Activated naive CD8-positive, alpha-beta T cell treated with anti-CD3 and anti-CD28 coated beads for 36 hours (primary cell): ENCODE measurements at regions not wholly inside any gene's neighbourhood (a gene's known extent, or its start where the extent isn't known, plus 50 kb on each side); places are given as distances from the start of the nearest gene placed in this dataset.

Experiments used
- DNase-seq: peaks from one replicate; pipeline ENCODE4 v3.0.0; 2021
- H3K27ac Mint-ChIP-seq: one replicate; pipeline ENCODE4 v1.8.0; 2022; ENCODE audit warnings: mild to moderate bottlenecking, moderate library complexity, mixed read lengths
- H3K27me3 Mint-ChIP-seq: one replicate; pipeline ENCODE4 v1.8.0; 2022; ENCODE audit warnings: mild to moderate bottlenecking, mixed read lengths
- H3K36me3 Mint-ChIP-seq: one replicate; pipeline ENCODE4 v1.8.0; 2021; ENCODE audit warnings: mild to moderate bottlenecking, mixed read lengths
- H3K4me1 Mint-ChIP-seq: one replicate; pipeline ENCODE4 v1.8.0; 2021; ENCODE audit warnings: mixed read lengths
- H3K4me3 Mint-ChIP-seq: one replicate; pipeline ENCODE4 v1.8.0; 2022; ENCODE audit warnings: mild to moderate bottlenecking, moderate library complexity, mixed read lengths
- H3K9me3 Mint-ChIP-seq: one replicate; pipeline ENCODE4 v1.8.0; 2022; ENCODE audit warnings: mixed read lengths

DNA sequence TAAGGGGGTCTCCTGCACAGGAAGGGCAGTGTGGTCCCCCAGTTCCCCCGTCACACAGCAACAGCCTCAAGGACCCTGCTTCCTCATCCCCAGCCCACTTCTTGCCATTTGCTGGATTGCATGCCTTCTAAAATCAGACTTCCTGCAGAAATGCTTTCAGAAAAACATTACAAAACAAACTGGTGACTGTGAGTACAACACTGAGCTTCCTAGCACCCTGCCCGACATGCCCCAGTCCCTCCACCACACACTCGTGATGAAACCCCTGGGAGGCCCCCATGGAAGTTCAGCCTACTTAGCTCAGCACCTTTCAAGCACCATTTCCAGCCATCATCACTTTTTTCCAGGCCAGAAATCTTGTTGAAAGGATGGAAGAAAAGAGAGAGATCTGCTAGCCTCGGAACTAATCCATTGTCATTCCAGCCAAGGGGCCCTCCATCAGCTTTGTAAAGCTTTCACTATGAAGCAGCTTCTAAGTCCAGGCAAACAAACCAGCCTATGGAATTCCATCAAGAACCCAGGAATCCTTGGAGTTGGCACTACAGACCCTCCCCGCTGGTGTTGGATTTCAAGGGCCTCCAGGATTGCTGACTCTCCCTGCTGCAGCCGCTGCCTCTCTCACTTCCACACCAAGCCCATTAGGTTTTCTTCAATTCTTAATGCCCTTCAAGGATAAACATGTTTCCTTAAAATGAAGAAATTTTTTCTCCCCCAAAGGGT lies 114.6 kb downstream of the C5orf15 start:
- peaks cover 4% of the 10 kb centered on the region for H3K36me3 Mint-ChIP-seq
- H3K4me1 Mint-ChIP-seq = peaks cover 5% of the 10 kb centered on the region
- H3K27ac Mint-ChIP-seq = no peak overlapping the region
- DNase-seq = no peak
- no peak overlapping the region for H3K4me3 Mint-ChIP-seq
- H3K27me3 Mint-ChIP-seq = peaks cover 3% of the 10 kb centered on the region
- H3K9me3 Mint-ChIP-seq = peaks cover 2% of the 10 kb centered on the region

DNA sequence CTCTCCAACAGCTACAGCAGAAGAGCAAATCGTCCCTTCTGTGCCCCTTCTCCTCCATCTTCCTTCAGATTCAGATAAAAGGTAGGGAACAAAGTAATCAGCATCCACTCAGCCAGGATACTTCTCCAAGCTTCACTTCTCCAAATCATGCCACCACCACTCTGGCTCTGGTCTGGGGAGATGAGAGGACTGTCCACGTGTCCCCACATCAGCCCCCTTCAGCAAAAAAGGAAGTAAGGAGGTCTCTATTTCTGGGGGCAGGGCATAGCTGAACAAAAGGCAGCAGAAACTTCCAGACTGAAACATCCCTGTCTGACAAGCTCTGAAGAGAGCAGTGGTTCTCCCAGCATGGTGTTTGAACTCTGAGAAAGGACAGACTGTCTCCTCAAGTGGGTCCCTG lies 116.9 kb downstream of the C5orf15 start:
- Mint-ChIP-seq H3K27ac (no peak overlapping the region), H3K4me1 (peaks cover 12% of the 10 kb centered on the region), H3K9me3 (no peaks in the 10 kb centered on the region), H3K27me3 (peaks cover 3% of the 10 kb centered on the region), H3K4me3 (no peak overlapping the region), H3K36me3 (no peaks in the 10 kb centered on the region)
- no peak for DNase-seq

DNA sequence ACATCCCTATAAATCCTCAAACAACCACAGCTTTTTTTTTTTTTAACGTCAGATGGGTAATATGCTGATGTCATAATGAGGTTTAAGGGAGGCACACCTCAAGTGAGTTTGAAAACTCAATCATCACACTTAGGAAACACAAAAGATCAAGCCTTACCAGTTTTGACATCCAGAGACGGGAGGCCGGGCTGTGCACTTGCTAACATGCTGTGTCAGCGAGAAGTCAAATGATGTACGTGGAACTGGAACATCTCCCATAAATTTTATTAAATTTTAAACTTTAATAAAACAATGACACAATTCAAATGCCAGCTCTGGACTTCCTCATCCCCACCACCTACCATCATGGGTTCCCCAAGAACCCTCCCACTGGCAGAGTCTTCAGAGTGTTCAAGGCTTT lies 117.6 kb downstream of the C5orf15 start:
- Mint-ChIP-seq H3K27me3 (peaks cover 3% of the 10 kb centered on the region), H3K36me3 (no peaks in the 10 kb centered on the region), H3K9me3 (no peaks in the 10 kb centered on the region), H3K4me1 (peaks cover 13% of the 10 kb centered on the region), H3K4me3 (no peak overlapping the region), H3K27ac (no peak overlapping the region)
- DNase-seq = no peak

DNA sequence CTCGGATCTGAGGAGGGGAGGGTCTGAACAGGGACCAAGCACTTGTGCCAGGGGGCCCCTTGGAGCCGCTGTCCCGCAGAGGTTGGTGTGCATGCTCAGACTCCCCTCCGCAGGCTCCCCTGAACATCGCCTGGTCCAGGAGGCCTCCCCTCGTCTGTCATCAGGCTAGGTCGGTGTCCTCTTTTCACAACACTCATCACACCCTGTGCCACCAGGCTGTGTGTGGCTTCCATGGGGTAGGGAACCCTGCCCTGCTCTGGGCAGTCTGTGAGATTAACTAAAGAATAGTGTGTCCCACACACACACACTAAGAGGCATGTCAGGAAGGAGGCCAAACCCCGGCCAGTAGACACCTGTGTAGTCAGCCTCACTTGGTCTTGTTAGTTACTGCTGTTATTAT lies 119.3 kb downstream of the C5orf15 start:
- no peak for DNase-seq
- H3K27ac Mint-ChIP-seq = no peak overlapping the region
- peaks cover 13% of the 10 kb centered on the region for H3K4me1 Mint-ChIP-seq
- H3K36me3 Mint-ChIP-seq = no peaks in the 10 kb centered on the region
- peaks cover 3% of the 10 kb centered on the region for H3K27me3 Mint-ChIP-seq
- no peak overlapping the region for H3K4me3 Mint-ChIP-seq
- H3K9me3 Mint-ChIP-seq = no peaks in the 10 kb centered on the region

DNA sequence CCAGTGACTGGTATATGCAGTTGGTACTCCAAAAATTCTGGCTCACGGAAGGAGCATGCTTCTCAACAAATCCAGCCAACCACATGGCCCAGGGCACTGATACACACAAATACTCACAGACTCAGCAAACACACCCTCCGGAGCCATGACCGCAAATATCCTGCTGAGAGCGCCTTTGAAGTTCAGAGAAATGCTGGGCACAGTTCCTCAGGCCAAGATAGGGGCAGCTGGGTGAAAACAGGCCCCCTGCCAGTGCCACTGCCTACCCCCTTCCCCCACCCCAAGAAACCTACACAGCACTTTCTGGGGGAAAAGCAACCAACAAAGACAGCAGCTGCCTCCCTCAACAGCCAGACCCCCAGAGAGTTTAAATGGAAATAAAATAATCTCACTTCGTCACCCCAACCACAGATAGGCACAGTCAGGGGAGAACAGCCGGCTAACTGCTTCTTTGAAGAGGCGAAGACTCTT lies 120.0 kb downstream of the C5orf15 start:
- no peak for DNase-seq
- H3K9me3 Mint-ChIP-seq = no peaks in the 10 kb centered on the region
- H3K36me3 Mint-ChIP-seq = no peaks in the 10 kb centered on the region
- H3K4me3 Mint-ChIP-seq = no peak overlapping the region
- peaks cover 13% of the 10 kb centered on the region for H3K4me1 Mint-ChIP-seq
- no peaks in the 10 kb centered on the region for H3K27me3 Mint-ChIP-seq
- no peak overlapping the region for H3K27ac Mint-ChIP-seq

DNA sequence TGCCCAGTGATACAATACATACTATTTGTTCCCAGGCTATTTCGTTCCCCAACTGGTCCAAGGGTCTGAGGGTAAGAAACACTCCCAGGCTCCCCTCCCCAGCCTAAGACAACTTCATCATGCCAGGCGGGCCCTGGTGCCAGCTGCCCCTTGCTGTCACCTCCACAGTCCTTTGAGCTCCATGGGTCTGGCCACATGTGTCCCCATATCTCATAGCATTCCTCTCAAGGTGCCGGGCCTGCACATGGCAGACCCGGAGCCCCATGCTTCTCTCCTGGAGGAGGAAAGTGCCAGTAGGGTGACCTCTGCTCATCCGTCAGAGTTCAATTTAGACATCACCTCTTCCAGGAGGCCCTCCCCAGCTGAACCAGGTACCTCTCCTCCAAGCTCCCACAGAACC lies 120.5 kb downstream of the C5orf15 start:
- peaks cover 13% of the 10 kb centered on the region for H3K4me1 Mint-ChIP-seq
- no peaks in the 10 kb centered on the region for H3K9me3 Mint-ChIP-seq
- no peak overlapping the region for H3K4me3 Mint-ChIP-seq
- DNase-seq = no peak
- no peaks in the 10 kb centered on the region for H3K36me3 Mint-ChIP-seq
- H3K27me3 Mint-ChIP-seq = no peaks in the 10 kb centered on the region
- H3K27ac Mint-ChIP-seq = no peak overlapping the region

DNA sequence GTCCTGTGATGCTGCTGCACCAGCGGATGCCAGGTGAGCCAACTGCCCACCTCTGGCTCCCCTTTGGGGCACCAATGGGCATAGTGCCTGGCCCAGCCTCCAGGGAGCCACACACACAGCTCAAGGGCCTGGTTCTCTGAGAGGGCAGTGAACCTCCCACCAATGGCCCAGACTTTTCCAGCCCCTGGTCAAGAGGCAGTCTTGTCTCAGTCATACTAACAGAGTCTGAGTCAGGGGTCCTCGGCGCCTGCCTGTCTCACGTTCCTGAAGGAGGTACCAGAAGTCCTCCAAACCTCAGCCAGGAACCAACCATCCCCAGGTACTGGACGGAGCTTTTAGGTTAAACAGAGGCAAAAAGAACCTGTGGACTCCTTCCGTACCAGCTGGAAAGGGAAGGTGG lies 121.1 kb downstream of the C5orf15 start:
- Mint-ChIP-seq H3K27me3 (no peaks in the 10 kb centered on the region), H3K4me1 (peaks cover 13% of the 10 kb centered on the region), H3K27ac (no peak overlapping the region), H3K4me3 (no peak overlapping the region), H3K9me3 (no peaks in the 10 kb centered on the region), H3K36me3 (no peaks in the 10 kb centered on the region)
- DNase-seq = no peak

DNA sequence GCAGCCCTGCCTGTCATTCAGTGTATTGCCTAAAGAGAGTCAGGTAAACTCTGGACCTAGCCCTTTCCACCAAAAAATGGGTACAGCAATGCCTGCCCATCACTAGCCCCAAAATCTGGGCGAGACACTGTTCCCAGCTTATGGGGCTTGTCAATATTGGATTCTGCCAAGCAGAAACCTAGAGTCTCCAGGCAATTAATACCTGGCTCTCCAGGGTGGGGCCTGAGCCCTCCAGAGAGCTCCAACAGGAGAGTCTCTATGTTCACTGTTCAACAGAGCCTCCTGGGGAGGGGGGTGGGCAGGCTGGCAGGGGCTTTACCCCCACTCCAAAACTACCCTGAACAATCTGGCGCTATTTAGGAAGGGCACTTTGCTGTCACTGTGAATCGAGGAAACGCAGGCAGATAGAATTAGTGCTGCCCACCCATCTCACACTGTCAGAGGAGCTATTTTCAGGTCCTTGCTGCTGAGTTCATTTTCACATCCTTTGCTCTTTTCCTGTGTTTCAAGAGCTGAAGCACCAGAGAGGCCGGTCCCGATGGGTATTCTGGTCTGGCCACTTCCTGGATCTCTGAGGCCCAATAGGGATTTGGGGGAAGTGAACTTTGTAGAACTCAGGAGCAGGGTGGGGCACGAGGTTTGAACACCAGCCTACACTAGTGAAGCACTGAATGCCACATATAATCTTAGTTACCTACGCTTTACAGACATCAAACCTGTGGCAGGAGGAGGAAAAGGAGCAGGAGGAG lies 121.8 kb downstream of the C5orf15 start:
- Mint-ChIP-seq H3K4me1 (peaks cover 13% of the 10 kb centered on the region), H3K36me3 (no peaks in the 10 kb centered on the region), H3K27me3 (no peaks in the 10 kb centered on the region), H3K4me3 (no peak overlapping the region), H3K9me3 (no peaks in the 10 kb centered on the region), H3K27ac (no peak overlapping the region)
- DNase-seq = no peak

DNA sequence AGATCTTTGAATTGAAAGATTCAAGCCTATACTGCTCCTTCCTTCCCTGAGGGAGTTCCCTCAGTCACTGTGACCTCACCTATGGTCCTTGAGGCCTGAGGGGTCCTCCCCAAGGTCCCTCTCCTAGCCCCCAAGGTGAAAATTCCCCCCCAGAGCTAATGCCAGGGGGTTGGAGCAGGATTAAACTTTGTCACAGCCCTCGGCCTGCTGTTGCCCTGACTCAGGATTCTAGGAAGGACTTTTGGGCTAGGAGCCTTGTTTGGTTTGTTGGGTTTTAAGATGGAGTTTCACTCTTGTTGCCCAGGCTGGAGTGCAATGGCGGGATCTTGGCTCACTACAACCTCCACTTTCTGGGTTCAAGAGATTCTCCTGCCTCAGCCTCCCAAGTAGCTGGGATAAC lies 123.2 kb downstream of the C5orf15 start:
- no peak for DNase-seq
- H3K36me3 Mint-ChIP-seq = no peaks in the 10 kb centered on the region
- H3K4me1 Mint-ChIP-seq = peaks cover 13% of the 10 kb centered on the region
- H3K27ac Mint-ChIP-seq = no peak overlapping the region
- no peaks in the 10 kb centered on the region for H3K9me3 Mint-ChIP-seq
- H3K27me3 Mint-ChIP-seq = no peaks in the 10 kb centered on the region
- no peak overlapping the region for H3K4me3 Mint-ChIP-seq

DNA sequence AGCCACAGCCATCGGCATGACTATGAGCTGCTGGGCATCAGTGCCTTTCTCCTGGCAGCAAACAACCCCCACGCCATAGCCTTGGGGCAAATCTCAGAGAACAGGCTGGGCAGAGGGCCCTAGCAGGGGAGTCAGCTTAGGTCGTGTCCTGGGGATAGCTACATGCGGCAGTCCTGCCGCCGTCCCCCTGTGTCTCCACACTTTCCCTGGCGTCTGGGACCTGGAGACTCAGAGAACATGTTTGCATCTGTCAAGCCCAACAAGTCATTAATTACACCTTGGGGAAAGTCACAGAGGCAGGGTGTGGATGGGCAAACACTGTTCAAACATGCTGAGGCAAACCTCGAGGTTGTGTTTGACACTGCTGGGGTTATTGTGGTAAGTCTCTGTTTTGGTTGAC lies 123.6 kb downstream of the C5orf15 start:
- no peak for DNase-seq
- Mint-ChIP-seq H3K4me3 (no peak overlapping the region), H3K27me3 (no peaks in the 10 kb centered on the region), H3K27ac (no peak overlapping the region), H3K9me3 (no peaks in the 10 kb centered on the region), H3K4me1 (peaks cover 12% of the 10 kb centered on the region), H3K36me3 (no peaks in the 10 kb centered on the region)

DNA sequence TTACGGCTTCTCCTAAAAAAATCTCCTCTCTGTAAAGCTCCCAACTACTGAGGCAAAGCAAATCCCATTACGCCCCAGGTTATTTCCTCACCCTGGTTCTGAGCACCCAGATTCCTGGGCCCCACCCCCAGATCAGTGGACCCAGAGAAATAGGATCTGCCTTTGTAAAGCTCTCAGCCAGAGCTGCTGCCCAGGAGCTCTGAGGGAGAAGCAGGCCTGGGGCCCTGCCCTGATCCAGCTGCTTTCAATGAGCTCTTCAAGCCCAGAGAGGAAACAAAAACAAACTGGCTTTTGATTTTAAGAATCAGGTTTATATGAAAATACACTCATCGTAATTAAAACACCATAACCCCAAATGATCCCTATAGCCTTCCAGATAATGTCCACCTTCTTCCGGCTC lies 124.5 kb downstream of the C5orf15 start:
- no peaks in the 10 kb centered on the region for H3K36me3 Mint-ChIP-seq
- no peak for DNase-seq
- H3K4me3 Mint-ChIP-seq = no peak overlapping the region
- H3K27me3 Mint-ChIP-seq = no peaks in the 10 kb centered on the region
- no peak overlapping the region for H3K27ac Mint-ChIP-seq
- peaks cover 10% of the 10 kb centered on the region for H3K4me1 Mint-ChIP-seq
- no peaks in the 10 kb centered on the region for H3K9me3 Mint-ChIP-seq

DNA sequence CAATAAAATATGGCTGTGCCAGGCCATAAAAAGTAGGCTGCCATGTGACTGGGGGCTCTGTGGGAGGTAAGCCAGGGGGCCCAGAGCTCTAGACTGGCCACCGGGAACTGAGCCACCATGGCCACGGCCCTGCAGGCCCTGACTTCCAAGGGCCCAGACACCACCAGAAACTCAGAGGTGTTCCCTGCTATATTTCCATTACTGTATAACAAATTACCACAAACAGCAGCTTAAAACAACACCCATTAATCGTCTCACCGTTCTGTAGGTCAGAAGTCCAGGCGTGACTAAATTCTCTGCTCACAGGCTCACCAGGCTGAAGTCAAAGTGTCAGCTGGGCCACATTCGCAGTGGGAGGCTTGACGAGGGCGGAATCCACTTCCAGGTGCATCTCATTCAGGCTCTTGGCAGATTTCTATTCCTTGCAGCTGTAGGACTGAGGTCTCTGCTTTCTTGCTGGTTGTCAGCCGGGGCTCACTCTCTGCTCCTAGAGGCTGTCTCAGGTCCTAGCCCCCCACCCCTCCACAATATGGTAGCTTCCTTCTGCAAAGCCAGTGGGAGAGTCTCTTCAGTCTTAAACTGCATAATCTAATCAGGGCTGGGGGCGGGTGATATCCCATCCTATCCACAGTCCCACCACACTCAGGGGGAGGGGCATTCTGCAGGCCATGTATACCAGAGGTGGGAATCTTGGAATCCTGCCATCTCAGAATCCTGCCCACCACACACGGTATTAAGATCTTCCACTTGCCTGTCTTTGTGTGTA lies 125.4 kb downstream of the C5orf15 start:
- H3K4me3 Mint-ChIP-seq = no peak overlapping the region
- no peak overlapping the region for H3K27ac Mint-ChIP-seq
- H3K27me3 Mint-ChIP-seq = no peaks in the 10 kb centered on the region
- no peaks in the 10 kb centered on the region for H3K36me3 Mint-ChIP-seq
- no peaks in the 10 kb centered on the region for H3K9me3 Mint-ChIP-seq
- DNase-seq = no peak
- peaks cover 7% of the 10 kb centered on the region for H3K4me1 Mint-ChIP-seq

DNA sequence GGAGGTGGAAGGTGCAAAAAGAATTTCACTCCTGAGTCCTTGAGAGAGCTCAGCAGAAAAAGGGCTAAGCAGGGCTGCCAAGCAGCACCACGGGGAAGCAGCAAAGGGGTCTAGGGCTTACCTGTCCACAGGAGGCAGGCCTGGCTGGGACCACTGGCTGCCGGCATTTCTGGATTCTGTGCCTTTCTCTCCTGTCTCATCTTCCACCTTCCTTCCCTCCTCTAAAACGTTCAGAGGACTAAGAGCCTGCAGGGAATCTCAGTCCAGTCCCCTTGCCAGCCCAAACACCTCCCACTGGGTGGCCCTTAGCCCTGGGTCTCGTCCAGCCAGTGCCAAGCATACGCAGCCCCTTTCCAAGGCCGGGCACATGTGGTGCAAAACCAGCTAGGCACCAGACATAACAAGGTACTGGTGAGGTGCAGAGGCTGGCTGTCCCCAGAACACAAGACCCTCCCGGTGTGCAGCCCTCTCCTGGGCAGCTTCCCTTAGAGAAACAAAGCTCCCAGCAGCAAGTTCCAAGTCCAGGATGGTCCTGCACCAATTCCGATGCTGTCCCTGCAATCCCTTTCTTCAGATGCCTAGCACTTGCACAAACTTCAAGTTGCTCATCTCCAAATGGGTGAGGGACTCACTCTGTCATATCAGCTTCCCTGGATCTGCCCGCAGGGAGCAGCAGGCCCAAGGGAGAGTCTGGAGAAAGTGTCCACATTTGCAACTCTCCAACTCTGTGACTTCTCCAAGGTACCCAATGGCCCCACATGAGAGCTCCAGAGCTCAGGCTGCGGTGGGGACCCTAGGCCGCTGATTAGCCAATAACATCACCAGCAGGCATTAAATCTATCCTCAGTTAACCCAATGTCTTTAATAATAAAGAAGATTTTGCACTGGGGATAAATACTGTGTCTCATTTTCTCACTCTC lies 126.3 kb downstream of the C5orf15 start:
- Mint-ChIP-seq H3K36me3 (no peaks in the 10 kb centered on the region), H3K4me1 (peaks cover 7% of the 10 kb centered on the region), H3K27ac (no peak overlapping the region), H3K27me3 (no peaks in the 10 kb centered on the region), H3K9me3 (no peaks in the 10 kb centered on the region), H3K4me3 (no peak overlapping the region)
- DNase-seq = no peak

DNA sequence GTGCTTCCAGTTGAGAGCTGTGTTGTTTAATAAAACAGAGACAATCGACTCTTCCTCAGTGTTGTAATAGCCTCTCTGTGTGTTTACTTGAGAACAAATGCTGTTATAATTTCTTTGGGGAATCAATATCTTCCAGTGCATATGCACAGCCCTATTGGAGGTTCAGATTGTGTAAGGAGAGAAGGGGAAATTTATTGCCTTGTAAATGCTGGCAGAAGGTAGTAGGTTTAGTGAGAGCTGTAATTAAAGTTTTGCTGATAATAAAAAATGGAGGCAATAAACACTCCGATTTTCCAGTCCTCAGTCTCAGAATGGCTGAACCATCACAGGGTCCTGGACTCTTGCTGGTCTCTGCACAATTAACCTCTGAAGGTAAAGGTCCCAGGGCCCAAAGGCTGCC lies 128.3 kb downstream of the C5orf15 start:
- Mint-ChIP-seq H3K36me3 (no peaks in the 10 kb centered on the region), H3K27me3 (no peaks in the 10 kb centered on the region), H3K4me3 (no peak overlapping the region), H3K27ac (no peak overlapping the region), H3K9me3 (peaks cover 6% of the 10 kb centered on the region), H3K4me1 (no peaks in the 10 kb centered on the region)
- no peak for DNase-seq
